GM19025 (cell line): ENCODE measurements at regions not wholly inside any gene's neighbourhood (a gene's known extent, or its start where the extent isn't known, plus 50 kb on each side); places are given as distances from the start of the nearest gene placed in this dataset.
A peak's percentile ranks its signal among the peaks of the same experiment; 100 is the strongest.

Experiments used
- ATAC-seq: cut with Tn5 transposase; IDR thresholded peaks from one replicate; pipeline ENCODE4 v1.9.1; 2021; ENCODE audit warnings: mild to moderate bottlenecking, low read depth, moderate library complexity; ENCODE audit not compliant: unreplicated experiment

GRCh38 chr20:7226156-7226555 lies 458.7 kb downstream of the BMP2 start:
- ATAC-seq = no peak

GRCh38 chr20:7231303-7231702 lies 463.8 kb downstream of the BMP2 start:
- ATAC-seq = peak; percentile 95

- no peak for ATAC-seq
These were observed 465.3 kb downstream of the BMP2 start for GRCh38 chr20:7232796-7233195.

GRCh38 chr20:7237251-7237650 lies 469.8 kb downstream of the BMP2 start:
- no peak for ATAC-seq

- ATAC-seq = no peak
These were observed 473.0 kb downstream of the BMP2 start for GRCh38 chr20:7240490-7240889.

GRCh38 chr20:7248281-7249201 lies 481.1 kb downstream of the BMP2 start:
- no peak for ATAC-seq

GRCh38 chr20:7250337-7250736 lies 482.9 kb downstream of the BMP2 start:
- no peak for ATAC-seq

- ATAC-seq = no peak
These were observed 489.6 kb downstream of the BMP2 start for GRCh38 chr20:7257099-7257498.

- ATAC-seq = no peak
These were observed 490.4 kb downstream of the BMP2 start for GRCh38 chr20:7257692-7258466.

- no peak for ATAC-seq
These were observed 495.3 kb downstream of the BMP2 start for GRCh38 chr20:7262803-7263202.

- ATAC-seq = no peak
These were observed 496.7 kb downstream of the BMP2 start for GRCh38 chr20:7264137-7264536.

GRCh38 chr20:7269452-7269851 lies 502.0 kb downstream of the BMP2 start:
- ATAC-seq = no peak

GRCh38 chr20:7272512-7272911 lies 505.0 kb downstream of the BMP2 start:
- no peak for ATAC-seq

- no peak for ATAC-seq
These were observed 507.4 kb downstream of the BMP2 start for GRCh38 chr20:7274870-7275269.

GRCh38 chr20:7275645-7276237 lies 508.3 kb downstream of the BMP2 start:
- no peak for ATAC-seq

GRCh38 chr20:7285918-7286556 lies 518.6 kb downstream of the BMP2 start:
- peak; percentile 87 for ATAC-seq

GRCh38 chr20:7291323-7291943 lies 523.9 kb downstream of the BMP2 start:
- no peak for ATAC-seq

GRCh38 chr20:7291946-7292345 lies 524.5 kb downstream of the BMP2 start:
- no peak for ATAC-seq

GRCh38 chr20:7294816-7295360 lies 527.4 kb downstream of the BMP2 start:
- no peak for ATAC-seq

- ATAC-seq = no peak
These were observed 534.3 kb downstream of the BMP2 start for GRCh38 chr20:7301807-7302206.
